ENCODE measurements at regions not wholly inside any gene's neighbourhood (a gene's known extent, or its start where the extent isn't known, plus 50 kb on each side); places are given as distances from the start of the nearest gene placed in this dataset.

DNA sequence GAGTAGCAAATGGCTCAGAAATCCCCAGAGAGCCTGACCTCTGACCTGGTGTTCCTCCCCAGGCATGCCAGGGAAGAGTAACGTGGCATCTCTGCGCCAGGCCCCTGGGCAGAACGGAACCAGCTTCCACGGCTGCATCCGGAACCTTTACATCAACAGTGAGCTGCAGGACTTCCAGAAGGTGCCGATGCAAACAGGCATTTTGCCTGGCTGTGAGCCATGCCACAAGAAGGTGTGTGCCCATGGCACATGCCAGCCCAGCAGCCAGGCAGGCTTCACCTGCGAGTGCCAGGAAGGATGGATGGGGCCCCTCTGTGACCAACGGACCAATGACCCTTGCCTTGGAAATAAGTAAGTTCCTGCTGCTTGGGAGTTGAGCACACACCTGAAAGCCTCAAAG, 83.4 kb upstream of the PACRGL start:
- no peak for ATAC-seq (ENCODE audit: low read depth)
- H3K27ac ChIP-seq (ENCODE audit: poor library complexity, severe bottlenecking), result no peak overlapping the region
- no peak for TF ChIP-seq CTCF (IDR thresholded peaks at IDR 0.05; ENCODE audit: poor library complexity, severe bottlenecking)
- DNase-seq (ENCODE audit: low spot score), result no peak
- H3K27me3 ChIP-seq (ENCODE audit: insufficient read depth, poor library complexity, severe bottlenecking), result no peaks in the 10 kb centered on the region
- H3K36me3 ChIP-seq (ENCODE audit: low read depth), result no peaks in the 10 kb centered on the region
- H3K4me3 ChIP-seq (ENCODE audit: severe bottlenecking), result no peak overlapping the region
- no peaks in the 10 kb centered on the region for H3K9me3 ChIP-seq (ENCODE audit: severe bottlenecking)
- peaks cover 18% of the 10 kb centered on the region for H3K4me1 ChIP-seq (ENCODE audit: insufficient read depth, poor library complexity, severe bottlenecking)

DNA sequence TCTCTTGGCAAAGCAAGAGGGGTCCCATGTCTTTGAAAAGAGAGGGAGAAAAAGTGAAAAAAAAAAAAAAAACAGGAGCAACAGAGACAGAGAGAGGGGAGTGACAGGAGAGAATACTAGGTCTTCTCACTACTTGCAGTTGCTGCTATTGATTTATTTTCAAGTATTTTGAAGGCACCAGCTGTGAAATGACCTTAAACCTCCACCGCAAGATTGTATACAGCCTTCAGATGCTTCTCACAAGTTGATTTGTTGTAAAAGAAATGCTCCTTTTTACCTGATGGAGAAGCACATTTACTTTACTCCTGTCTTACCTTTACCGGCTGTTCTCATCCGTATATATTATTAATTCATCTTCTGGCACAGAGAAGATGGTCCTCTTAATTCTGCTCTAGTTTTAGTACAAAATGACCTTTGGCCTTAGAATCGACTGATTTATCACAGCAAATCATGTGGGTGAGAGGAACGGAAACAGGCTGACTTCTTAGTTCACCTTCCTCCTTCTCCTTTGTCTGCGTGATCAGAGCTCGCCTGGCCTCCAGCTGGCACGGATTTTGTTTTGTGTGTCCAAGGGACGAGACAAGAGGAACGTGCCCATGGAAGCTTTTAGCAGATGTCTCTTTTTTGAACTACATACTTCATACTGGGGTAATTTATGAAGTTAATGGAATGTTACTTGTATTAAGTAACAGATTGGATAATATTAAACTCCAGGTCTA, 82.4 kb upstream of the PACRGL start:
- Histone ChIP-seq H3K36me3 (ENCODE audit: low read depth) (no peaks in the 10 kb centered on the region), H3K4me3 (ENCODE audit: severe bottlenecking) (no peak overlapping the region), H3K27me3 (ENCODE audit: insufficient read depth, poor library complexity, severe bottlenecking) (no peaks in the 10 kb centered on the region), H3K9me3 (ENCODE audit: severe bottlenecking) (no peaks in the 10 kb centered on the region), H3K27ac (ENCODE audit: poor library complexity, severe bottlenecking) (no peak overlapping the region), H3K4me1 (ENCODE audit: insufficient read depth, poor library complexity, severe bottlenecking) (peaks cover 18% of the 10 kb centered on the region)
- ATAC-seq (ENCODE audit: low read depth), result no peak
- DNase-seq (ENCODE audit: low spot score), result no peak
- TF ChIP-seq CTCF (IDR thresholded peaks at IDR 0.05; ENCODE audit: poor library complexity, severe bottlenecking), result no peak

- no peak for TF ChIP-seq CTCF (IDR thresholded peaks at IDR 0.05; ENCODE audit: poor library complexity, severe bottlenecking)
- DNase-seq (ENCODE audit: low spot score) (no peak), ATAC-seq (ENCODE audit: low read depth) (no peak)
- Histone ChIP-seq H3K9me3 (ENCODE audit: severe bottlenecking) (no peaks in the 10 kb centered on the region), H3K36me3 (ENCODE audit: low read depth) (no peaks in the 10 kb centered on the region), H3K4me3 (ENCODE audit: severe bottlenecking) (no peak overlapping the region), H3K4me1 (ENCODE audit: insufficient read depth, poor library complexity, severe bottlenecking) (peaks cover 18% of the 10 kb centered on the region), H3K27ac (ENCODE audit: poor library complexity, severe bottlenecking) (no peak overlapping the region), H3K27me3 (ENCODE audit: insufficient read depth, poor library complexity, severe bottlenecking) (no peaks in the 10 kb centered on the region)
Measured at GRCh38 chr4:20618731-20619130, 81.5 kb upstream of the PACRGL start.

GRCh38 chr4:20621476-20621875, 78.8 kb upstream of the PACRGL start:
- Histone ChIP-seq H3K9me3 (ENCODE audit: severe bottlenecking) (no peaks in the 10 kb centered on the region), H3K36me3 (ENCODE audit: low read depth) (no peaks in the 10 kb centered on the region), H3K4me3 (ENCODE audit: severe bottlenecking) (no peak overlapping the region), H3K4me1 (ENCODE audit: insufficient read depth, poor library complexity, severe bottlenecking) (peaks cover 17% of the 10 kb centered on the region), H3K27ac (ENCODE audit: poor library complexity, severe bottlenecking) (no peak overlapping the region), H3K27me3 (ENCODE audit: insufficient read depth, poor library complexity, severe bottlenecking) (no peaks in the 10 kb centered on the region)
- ATAC-seq (ENCODE audit: low read depth), result no peak
- no peak for DNase-seq (ENCODE audit: low spot score)
- TF ChIP-seq CTCF (IDR thresholded peaks at IDR 0.05; ENCODE audit: poor library complexity, severe bottlenecking), result no peak

- ATAC-seq (ENCODE audit: low read depth) (no peak), DNase-seq (ENCODE audit: low spot score) (no peak)
- Histone ChIP-seq H3K4me3 (ENCODE audit: severe bottlenecking) (no peak overlapping the region), H3K36me3 (ENCODE audit: low read depth) (no peaks in the 10 kb centered on the region), H3K9me3 (ENCODE audit: severe bottlenecking) (no peaks in the 10 kb centered on the region), H3K27ac (ENCODE audit: poor library complexity, severe bottlenecking) (no peak overlapping the region), H3K27me3 (ENCODE audit: insufficient read depth, poor library complexity, severe bottlenecking) (no peaks in the 10 kb centered on the region), H3K4me1 (ENCODE audit: insufficient read depth, poor library complexity, severe bottlenecking) (peaks cover 17% of the 10 kb centered on the region)
- no peak for TF ChIP-seq CTCF (IDR thresholded peaks at IDR 0.05; ENCODE audit: poor library complexity, severe bottlenecking)
Measured at GRCh38 chr4:20622701-20623100, 77.6 kb upstream of the PACRGL start.

Measured in RWPE2 (cell line).